H54 (cell line): ENCODE measurements at regions not wholly inside any gene's neighbourhood (a gene's known extent, or its start where the extent isn't known, plus 50 kb on each side); places are given as distances from the start of the nearest gene placed in this dataset.
"Not testable (repeated sequence)": the region's sequence is repeated elsewhere in the genome, so short reads cannot be mapped to it uniquely, and the experiment has no call there.

Experiments used
- DNase-seq: peaks from one replicate; pipeline ENCODE4 v3.0.0; 2011; ENCODE audit warnings: low spot score, mixed read lengths; ENCODE audit not compliant: insufficient read length
- FAIRE-seq: peaks from 3 replicates; lab custom pipeline; 2011; peaks lifted over from hg19 to GRCh38; lab: Jason Lieb, UNC
- POLR2A ChIP-seq: IDR thresholded peaks from 2 replicates; pipeline ENCODE4 v1.6.1; 2011; ENCODE audit warnings: low read depth, mild to moderate bottlenecking, low read length

GRCh38 chr10:2791774-2792443 is 275.4 kb upstream of the PFKP start:
- FAIRE-seq = no peak
- no peak for TF ChIP-seq POLR2A
- no peak for DNase-seq

GRCh38 chr10:2790396-2791188 is 276.8 kb upstream of the PFKP start:
- FAIRE-seq (no peak), DNase-seq (no peak)
- no peak for TF ChIP-seq POLR2A

GRCh38 chr10:2786251-2786650 is 281.1 kb upstream of the PFKP start:
- no peak for TF ChIP-seq POLR2A
- FAIRE-seq (no peak), DNase-seq (no peak)

GRCh38 chr10:2784766-2785165 is 282.6 kb upstream of the PFKP start:
- no peak for TF ChIP-seq POLR2A
- no peak for FAIRE-seq
- no peak for DNase-seq

GRCh38 chr10:2782950-2783349 is 284.4 kb upstream of the PFKP start:
- no peak for TF ChIP-seq POLR2A
- FAIRE-seq (no peak), DNase-seq (no peak)

- FAIRE-seq (no peak), DNase-seq (no peak)
- no peak for TF ChIP-seq POLR2A
Observed at GRCh38 chr10:2782265-2782664, 285.1 kb upstream of the PFKP start.

GRCh38 chr10:2777666-2778355 is 289.5 kb upstream of the PFKP start:
- no peak for TF ChIP-seq POLR2A
- DNase-seq (no peak), FAIRE-seq (no peak)

- no peak for DNase-seq
Observed at GRCh38 chr10:2772816-2773631, 294.3 kb upstream of the PFKP start.

GRCh38 chr10:2772135-2772534 is 295.2 kb upstream of the PFKP start:
- TF ChIP-seq POLR2A = no peak
- FAIRE-seq (no peak), DNase-seq (no peak)

More at GRCh38 chr10:2772816-2773631, 294.3 kb upstream of the PFKP start:
- no peak for TF ChIP-seq POLR2A
- no peak for FAIRE-seq

GRCh38 chr10:2767293-2767692 is 300.1 kb upstream of the PFKP start:
- not testable (repeated sequence) for FAIRE-seq

GRCh38 chr10:2761971-2762370 is 305.4 kb upstream of the PFKP start:
- no peak for DNase-seq
- TF ChIP-seq POLR2A = no peak

More at GRCh38 chr10:2767293-2767692, 300.1 kb upstream of the PFKP start:
- DNase-seq = not testable (repeated sequence)

GRCh38 chr10:2761311-2761710 is 306.0 kb upstream of the PFKP start:
- FAIRE-seq = no peak

More at GRCh38 chr10:2761971-2762370, 305.4 kb upstream of the PFKP start:
- FAIRE-seq = no peak

GRCh38 chr10:2760736-2761135 is 306.6 kb upstream of the PFKP start:
- no peak for TF ChIP-seq POLR2A

More at GRCh38 chr10:2761311-2761710, 306.0 kb upstream of the PFKP start:
- no peak for TF ChIP-seq POLR2A
- no peak for DNase-seq

More at GRCh38 chr10:2760736-2761135, 306.6 kb upstream of the PFKP start:
- FAIRE-seq = no peak
- DNase-seq = no peak
